ENCODE measurements at regions not wholly inside any gene's neighbourhood (a gene's known extent, or its start where the extent isn't known, plus 50 kb on each side); places are given as distances from the start of the nearest gene placed in this dataset.

DNA sequence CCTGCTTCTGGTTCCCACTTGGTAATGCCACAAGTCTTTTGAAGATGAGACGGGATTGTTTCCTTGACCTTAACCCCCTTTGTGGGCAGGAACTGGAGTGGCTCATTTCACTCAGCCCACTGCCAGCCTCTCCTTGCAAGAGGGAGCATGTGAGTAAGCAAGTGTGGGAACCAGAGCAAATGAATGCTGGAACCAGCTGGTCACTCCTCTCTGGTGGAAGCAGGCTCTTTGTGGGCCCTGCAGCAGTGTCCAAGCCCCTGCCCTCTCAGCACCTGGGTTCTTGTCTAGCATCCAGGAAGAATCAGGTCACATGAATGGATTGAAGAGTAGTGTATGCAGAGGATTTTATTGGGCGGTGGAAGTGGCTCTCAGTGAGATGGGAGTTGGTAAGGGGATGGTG lies 944.5 kb downstream of the QKI start:
- TF ChIP-seq, protein P1, sequence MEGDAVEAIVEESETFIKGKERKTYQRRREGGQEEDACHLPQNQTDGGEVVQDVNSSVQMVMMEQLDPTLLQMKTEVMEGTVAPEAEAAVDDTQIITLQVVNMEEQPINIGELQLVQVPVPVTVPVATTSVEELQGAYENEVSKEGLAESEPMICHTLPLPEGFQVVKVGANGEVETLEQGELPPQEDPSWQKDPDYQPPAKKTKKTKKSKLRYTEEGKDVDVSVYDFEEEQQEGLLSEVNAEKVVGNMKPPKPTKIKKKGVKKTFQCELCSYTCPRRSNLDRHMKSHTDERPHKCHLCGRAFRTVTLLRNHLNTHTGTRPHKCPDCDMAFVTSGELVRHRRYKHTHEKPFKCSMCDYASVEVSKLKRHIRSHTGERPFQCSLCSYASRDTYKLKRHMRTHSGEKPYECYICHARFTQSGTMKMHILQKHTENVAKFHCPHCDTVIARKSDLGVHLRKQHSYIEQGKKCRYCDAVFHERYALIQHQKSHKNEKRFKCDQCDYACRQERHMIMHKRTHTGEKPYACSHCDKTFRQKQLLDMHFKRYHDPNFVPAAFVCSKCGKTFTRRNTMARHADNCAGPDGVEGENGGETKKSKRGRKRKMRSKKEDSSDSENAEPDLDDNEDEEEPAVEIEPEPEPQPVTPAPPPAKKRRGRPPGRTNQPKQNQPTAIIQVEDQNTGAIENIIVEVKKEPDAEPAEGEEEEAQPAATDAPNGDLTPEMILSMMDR (IDR thresholded peaks at IDR 0.05; ENCODE audit: control extremely low read depth, extremely low read depth, low read depth, missing control alignments) = no peak
- ChIA-PET POLR2A (no interaction called here), CTCF (no interaction called here)
- no peak for DNase-seq (ENCODE audit: extremely low spot score)

DNA sequence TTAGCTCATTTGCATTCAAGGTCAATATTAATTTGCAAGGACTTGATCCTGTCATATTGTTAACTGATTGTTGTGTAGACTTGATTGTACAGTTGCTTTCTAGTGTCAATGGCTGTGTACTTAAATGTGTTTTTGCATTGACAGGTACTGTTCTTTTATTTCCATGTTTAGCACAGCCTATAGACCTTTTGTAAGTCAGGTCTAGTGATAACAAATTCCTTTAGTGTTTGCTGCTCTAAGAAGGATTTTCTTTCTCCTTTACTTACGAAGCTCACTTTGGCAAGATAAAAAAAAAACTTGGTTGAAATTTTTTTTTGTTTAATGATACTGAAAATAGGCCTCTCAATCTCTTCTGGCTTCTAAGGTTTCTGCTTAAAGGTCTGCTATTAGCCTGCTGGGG lies 942.3 kb downstream of the QKI start:
- no peak for DNase-seq (ENCODE audit: extremely low spot score)
- TF ChIP-seq, protein P1 (IDR thresholded peaks at IDR 0.05; ENCODE audit: control extremely low read depth, extremely low read depth, low read depth, missing control alignments) = no peak
- POLR2A ChIA-PET = no interaction called here
- CTCF ChIA-PET = no interaction called here

DNA sequence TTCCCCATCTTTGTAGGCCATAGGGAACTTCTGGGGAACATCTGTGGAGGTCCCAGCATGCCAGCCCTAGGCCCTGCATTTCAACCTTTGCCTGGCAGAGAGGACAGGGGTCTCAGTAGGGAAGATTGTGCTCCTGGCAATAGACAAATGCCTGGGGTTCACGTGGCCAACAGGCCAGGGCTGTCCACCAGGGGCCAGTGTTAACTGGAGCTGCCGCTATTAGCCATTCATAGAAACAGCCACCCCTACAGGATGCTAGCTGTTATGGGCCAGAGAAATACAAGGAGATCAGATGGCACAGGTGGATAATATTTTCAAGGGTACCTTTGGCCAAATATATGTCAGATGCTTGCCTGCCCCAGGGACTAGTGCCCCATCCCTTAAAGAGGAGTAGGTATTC lies 932.9 kb downstream of the QKI start:
- TF ChIP-seq, protein P1 (IDR thresholded peaks at IDR 0.05; ENCODE audit: control extremely low read depth, extremely low read depth, low read depth, missing control alignments) = no peak
- ChIA-PET POLR2A (no interaction called here), CTCF (no interaction called here)

DNA sequence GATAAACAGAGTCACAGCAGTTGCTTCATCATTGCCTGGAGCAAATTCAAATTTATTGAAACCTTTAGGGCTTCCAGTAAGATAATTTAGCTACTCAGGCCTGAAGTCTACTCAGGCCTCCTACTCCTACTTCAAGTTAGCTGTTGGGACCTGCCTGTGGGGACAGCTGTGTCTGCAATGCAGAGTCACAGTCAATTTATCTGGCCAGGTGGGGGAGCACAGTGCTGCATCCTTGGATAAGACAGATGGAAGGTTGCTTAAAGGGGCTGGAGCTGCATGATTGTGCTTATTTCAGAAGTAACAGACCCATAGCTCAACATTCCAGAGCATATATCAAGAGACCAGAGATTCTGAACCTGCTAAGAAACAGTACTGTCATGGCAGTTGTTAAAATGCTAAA lies 932.1 kb downstream of the QKI start:
- TF ChIP-seq, protein P1 (IDR thresholded peaks at IDR 0.05; ENCODE audit: control extremely low read depth, extremely low read depth, low read depth, missing control alignments) = no peak
- POLR2A ChIA-PET = no interaction called here
- DNase-seq (ENCODE audit: extremely low spot score) = no peak
- CTCF ChIA-PET = no interaction called here

More for the DNA sequence above, 932.9 kb downstream of the QKI start:
- DNase-seq (ENCODE audit: extremely low spot score) = no peak

DNA sequence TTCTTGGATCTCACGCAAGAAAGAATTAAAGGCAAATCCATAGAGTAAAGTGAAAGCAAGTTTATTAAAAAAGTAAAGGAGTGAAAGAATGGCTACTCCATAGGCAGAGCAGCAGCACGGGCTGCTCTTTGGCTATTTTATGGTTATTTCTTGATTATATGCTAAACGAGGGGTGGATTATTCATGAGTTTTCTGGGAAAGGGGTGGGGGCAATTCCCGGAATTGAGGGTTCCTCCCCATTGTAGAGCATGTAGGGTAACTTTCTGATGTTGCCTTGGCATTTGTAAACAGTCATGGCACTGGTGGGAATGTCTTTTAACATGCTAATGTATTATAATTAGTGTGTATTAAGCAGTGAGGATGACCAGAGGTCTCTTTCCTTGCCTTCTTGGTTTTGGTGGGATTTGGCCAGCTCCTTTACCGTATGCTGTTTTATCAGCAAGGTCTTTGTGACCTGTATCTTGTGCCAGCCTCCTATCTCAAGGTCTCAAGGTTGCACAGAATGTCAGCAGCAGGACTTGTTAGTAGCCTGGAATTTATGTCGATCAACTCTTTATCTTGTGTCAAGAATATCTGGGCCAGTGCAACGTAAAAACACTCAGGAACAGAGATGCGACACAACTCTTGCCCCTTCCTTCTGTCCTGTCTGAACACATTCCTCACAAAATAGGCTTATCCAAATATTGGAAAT lies 931.4 kb downstream of the QKI start:
- POLR2A ChIA-PET = no interaction called here
- CTCF ChIA-PET = no interaction called here
- TF ChIP-seq, protein P1 (IDR thresholded peaks at IDR 0.05; ENCODE audit: control extremely low read depth, extremely low read depth, low read depth, missing control alignments) = no peak
- no peak for DNase-seq (ENCODE audit: extremely low spot score)

DNA sequence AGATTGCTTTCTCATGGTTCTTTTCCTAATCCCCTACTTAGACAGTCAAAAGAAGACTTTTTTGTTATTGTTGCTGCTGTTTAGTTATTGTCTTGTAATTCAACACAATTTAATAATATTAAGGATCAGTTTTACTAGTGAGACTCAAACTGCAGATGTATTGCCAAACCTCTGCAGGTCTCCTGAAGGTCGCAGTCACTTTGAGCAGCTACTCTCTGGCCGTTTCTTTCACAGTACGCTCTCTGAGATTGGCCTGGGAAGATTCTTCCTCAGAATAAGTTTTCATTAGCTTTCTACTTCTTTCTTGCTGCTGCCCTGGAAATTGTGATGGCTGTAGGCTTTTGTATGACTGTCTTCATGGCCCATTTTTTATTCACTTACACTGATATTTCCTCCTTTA lies 930.8 kb downstream of the QKI start:
- no peak for DNase-seq (ENCODE audit: extremely low spot score)
- POLR2A ChIA-PET = no interaction called here
- TF ChIP-seq, protein P1 (IDR thresholded peaks at IDR 0.05; ENCODE audit: control extremely low read depth, extremely low read depth, low read depth, missing control alignments) = no peak
- CTCF ChIA-PET = no interaction called here

Data from GM10248 (cell line).